Loucy (cell line): ENCODE measurements at regions not wholly inside any gene's neighbourhood (a gene's known extent, or its start where the extent isn't known, plus 50 kb on each side); places are given as distances from the start of the nearest gene placed in this dataset.

ENCODE experiments used
- H2AFZ ChIP-seq: fragments of 200-600 bp; sonication (generic); 2 replicates; pipeline ENCODE4 v1.6.0; 2016; ENCODE audit warnings: antibody characterized with exemption, mild to moderate bottlenecking, low read length, moderate library complexity
- H3F3A ChIP-seq: fragments of 200-600 bp; 2 replicates; pipeline ENCODE4 v1.6.0; 2016; ENCODE audit warnings: antibody characterized with exemption, low read depth, mild to moderate bottlenecking
- H3K27me3 ChIP-seq: fragments of 200-600 bp; sonication (generic); 2 replicates; pipeline ENCODE4 v1.6.1; 2014; ENCODE audit warnings: low read length, mild to moderate bottlenecking; ENCODE audit not compliant: insufficient read depth, poor library complexity, severe bottlenecking
- H3K36me3 ChIP-seq: fragments of 200-600 bp; sonication (generic); 2 replicates; pipeline ENCODE4 v1.6.1; 2016; ENCODE audit warnings: low read length; ENCODE audit not compliant: insufficient read depth
- H3K4me1 ChIP-seq: fragments of 200-600 bp; sonication (generic); 2 replicates; pipeline ENCODE4 v1.5.1; 2014; ENCODE audit warnings: low read length, mild to moderate bottlenecking; ENCODE audit not compliant: insufficient read depth, poor library complexity, severe bottlenecking
- H3K4me2 ChIP-seq: fragments of 200-600 bp; sonication (generic); 2 replicates; pipeline ENCODE4 v1.6.0; 2014; ENCODE audit warnings: antibody characterized with exemption, low read length, low read depth, mild to moderate bottlenecking; ENCODE audit not compliant: poor library complexity, severe bottlenecking
- H3K4me3 ChIP-seq: fragments of 200-600 bp; sonication (generic); 2 replicates; pipeline ENCODE4 v1.5.1; 2014; ENCODE audit warnings: low read length, mild to moderate bottlenecking, mixed read lengths; ENCODE audit not compliant: poor library complexity, severe bottlenecking
- H3K79me2 ChIP-seq: fragments of 200-600 bp; sonication (generic); 2 replicates; pipeline ENCODE4 v1.6.1; 2014; ENCODE audit warnings: low read length; ENCODE audit not compliant: insufficient read depth
- H3K9ac ChIP-seq: fragments of 200-600 bp; sonication (generic); 2 replicates; pipeline ENCODE4 v1.6.0; 2014; ENCODE audit warnings: mild to moderate bottlenecking, low read depth, low read length, moderate library complexity; ENCODE audit not compliant: poor library complexity, severe bottlenecking
- H3K9me2 ChIP-seq: fragments of 200-600 bp; sonication (generic); replicated peaks from 2 replicates; pipeline ENCODE4 v1.6.1; 2016; ENCODE audit warnings: low read depth, low read length, mixed read lengths
- H3K9me3 ChIP-seq: fragments of 200-600 bp; sonication (generic); 2 replicates; pipeline ENCODE4 v1.6.1; 2014; ENCODE audit warnings: mild to moderate bottlenecking, antibody characterized with exemption, low read length, low read depth; ENCODE audit not compliant: insufficient read depth
- H4K20me1 ChIP-seq: fragments of 200-600 bp; sonication (generic); 2 replicates; pipeline ENCODE4 v1.6.0; 2014; ENCODE audit warnings: antibody characterized with exemption, low read length, mild to moderate bottlenecking; ENCODE audit not compliant: insufficient read depth, poor library complexity, severe bottlenecking
- CTCF ChIP-seq: fragments of 200-600 bp; sonication (generic); conservative IDR thresholded peaks from 2 replicates; pipeline ENCODE4 v1.5.1; 2014; ENCODE audit warnings: mild to moderate bottlenecking, antibody characterized with exemption, low read length
- EZH2phosphoT487 ChIP-seq: fragments of 200-600 bp; IDR thresholded peaks from 2 replicates; pipeline ENCODE4 v1.6.1; 2018; ENCODE audit warnings: antibody characterized with exemption, mild to moderate bottlenecking, moderate library complexity, borderline replicate concordance

- H2AFZ ChIP-seq: no peak overlapping the region
- H3K4me1 ChIP-seq: no peaks in the 10 kb centered on the region
- H3K36me3 ChIP-seq: no peaks in the 10 kb centered on the region
- no peak overlapping the region for H3K4me2 ChIP-seq
- no peaks in the 10 kb centered on the region for H3K9me2 ChIP-seq
- no peaks in the 10 kb centered on the region for H3K27me3 ChIP-seq
- no peaks in the 10 kb centered on the region for H3K79me2 ChIP-seq
- TF ChIP-seq EZH2phosphoT487: no peak
- TF ChIP-seq CTCF: no peak
- H3K4me3 ChIP-seq: no peak overlapping the region
- H4K20me1 ChIP-seq: no peaks in the 10 kb centered on the region
- no peaks in the 10 kb centered on the region for H3K9me3 ChIP-seq
- no peak overlapping the region for H3K9ac ChIP-seq
- H3F3A ChIP-seq: no peaks in the 10 kb centered on the region
Measured at GRCh38 chr2:94970353-94970752, 55.2 kb upstream of the MAL start.
